PC-9 (cell line): ENCODE measurements at regions not wholly inside any gene's neighbourhood (a gene's known extent, or its start where the extent isn't known, plus 50 kb on each side); places are given as distances from the start of the nearest gene placed in this dataset.

Source experiments
- BruUV-seq: library from RNA; stranded (reverse); fragments of 400-500 nt; replicated peaks from 2 replicates; lab custom pipeline; 2021; lab: Mats Ljungman, UMichigan
- CTCF ChIA-PET: fragments of 300-600 bp; sonication (Branson Sonifier 250); formaldehyde crosslinking; loops from one replicate; lab custom pipeline; 2022; ENCODE audit warnings: antibody characterized with exemption; lab: Charles Lee
- POLR2A ChIA-PET: fragments of 300-600 bp; sonication (Branson Sonifier 250); formaldehyde crosslinking; loops from one replicate; lab custom pipeline; 2022; ENCODE audit warnings: antibody characterized with exemption; ENCODE audit not compliant: unreplicated experiment; lab: Charles Lee
- DNase-seq, 2 experiments: peaks; one replicate each; pipeline versions ENCODE4 v3.0.0 to v3.0.0-alpha.2; 2015 to 2022; ENCODE audit warnings: mixed read lengths in 1 of 2
- H2AFZ ChIP-seq: fragments of 200-600 bp; sonication (generic); 2 replicates; pipeline ENCODE4 v1.8.1; 2017; ENCODE audit warnings: antibody characterized with exemption
- H3F3A ChIP-seq: fragments of 200-600 bp; sonication (generic); 2 replicates; pipeline ENCODE4 v1.8.1; 2017; ENCODE audit warnings: antibody characterized with exemption, mild to moderate bottlenecking, low read depth; ENCODE audit not compliant: insufficient read depth
- H3K27ac ChIP-seq: fragments of 200-600 bp; sonication (generic); 2 replicates; pipeline ENCODE4 v1.6.1; 2016; ENCODE audit warnings: mixed run types
- H3K27me3 ChIP-seq: fragments of 200-600 bp; sonication (generic); 2 replicates; pipeline ENCODE4 v1.6.1; 2016; ENCODE audit warnings: low read depth, mixed run types; ENCODE audit not compliant: insufficient read depth
- H3K36me3 ChIP-seq: fragments of 200-600 bp; sonication (generic); 2 replicates; pipeline ENCODE4 v1.6.1; 2016; ENCODE audit warnings: low read depth, mixed run types
- H3K4me1 ChIP-seq: fragments of 200-600 bp; sonication (generic); replicated peaks from 2 replicates; pipeline ENCODE4 v1.6.1; 2016; ENCODE audit warnings: mixed run types; ENCODE audit not compliant: insufficient read depth
- H3K4me2 ChIP-seq: fragments of 200-600 bp; sonication (generic); 2 replicates; pipeline ENCODE4 v1.6.1; 2017; ENCODE audit warnings: mixed run types
- H3K4me3 ChIP-seq: fragments of 200-600 bp; sonication (generic); 2 replicates; pipeline ENCODE4 v1.6.1; 2016; ENCODE audit warnings: mixed run types
- H3K79me2 ChIP-seq: fragments of 200-600 bp; sonication (generic); 2 replicates; pipeline ENCODE4 v1.6.1; 2017; ENCODE audit warnings: low read depth, mixed run types
- H3K9me2 ChIP-seq: fragments of 200-600 bp; sonication (generic); 2 replicates; pipeline ENCODE4 v1.8.1; 2017; ENCODE audit warnings: mild to moderate bottlenecking; ENCODE audit not compliant: insufficient read depth
- H3K9me3 ChIP-seq: fragments of 200-600 bp; sonication (generic); 2 replicates; pipeline ENCODE4 v1.8.1; 2016; ENCODE audit warnings: low read depth; ENCODE audit not compliant: insufficient read depth
- H4K20me1 ChIP-seq: fragments of 200-600 bp; sonication (generic); 2 replicates; pipeline ENCODE4 v1.8.1; 2017; ENCODE audit not compliant: insufficient read depth
- EZH2 ChIP-seq: fragments of 200-600 bp; sonication (generic); IDR thresholded peaks from 2 replicates; pipeline ENCODE4 v1.8.0; 2017; ENCODE audit warnings: antibody characterized with exemption, low read depth
- intact Hi-C: fragments of 100-400 bp; cut with micrococcal nuclease; formaldehyde crosslinking; loops from one replicate; pipeline ENCODE4 v1.10.0; 2022; ENCODE audit not compliant: unreplicated experiment
- TF ChIP-seq, protein P1 (sequence below): fragments of 200-600 bp; sonication (generic); conservative IDR thresholded peaks from 2 replicates; pipeline ENCODE4 v1.6.1; 2017; ENCODE audit warnings: mixed run types, antibody characterized with exemption, mild to moderate bottlenecking, moderate library complexity

DNA sequence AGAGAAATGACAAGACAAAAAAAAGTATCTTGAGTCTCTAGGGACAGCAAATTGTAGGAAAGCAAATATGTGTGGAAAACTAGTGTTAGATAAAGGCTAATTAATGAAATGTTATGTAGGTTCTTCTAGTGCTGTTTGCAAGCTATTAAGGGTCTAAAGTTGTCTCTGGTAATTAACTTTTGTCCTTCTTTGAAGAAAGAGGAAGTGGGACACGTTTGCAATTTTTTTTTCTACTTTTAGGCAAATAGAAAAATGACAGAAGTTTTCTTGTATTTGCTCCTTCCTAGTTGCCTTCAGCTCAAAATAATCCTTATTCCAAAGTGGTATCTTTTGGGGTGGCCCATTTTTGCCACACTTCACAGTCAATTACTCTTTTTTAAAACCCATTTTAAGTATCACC, 1877.7 kb upstream of the PRR20A start:
- Histone ChIP-seq H3K27me3 (no peaks in the 10 kb centered on the region), H4K20me1 (no peaks in the 10 kb centered on the region), H3K9me3 (no peaks in the 10 kb centered on the region), H3K27ac (no peak overlapping the region), H3K4me3 (no peak overlapping the region), H3K79me2 (no peaks in the 10 kb centered on the region), H3F3A (no peaks in the 10 kb centered on the region), H3K36me3 (no peaks in the 10 kb centered on the region), H3K4me2 (no peak overlapping the region), H2AFZ (no peak overlapping the region), H3K4me1 (no peaks in the 10 kb centered on the region), H3K9me2 (no peaks in the 10 kb centered on the region)
- CTCF ChIA-PET, result no interaction called here
- TF ChIP-seq, protein P1, sequence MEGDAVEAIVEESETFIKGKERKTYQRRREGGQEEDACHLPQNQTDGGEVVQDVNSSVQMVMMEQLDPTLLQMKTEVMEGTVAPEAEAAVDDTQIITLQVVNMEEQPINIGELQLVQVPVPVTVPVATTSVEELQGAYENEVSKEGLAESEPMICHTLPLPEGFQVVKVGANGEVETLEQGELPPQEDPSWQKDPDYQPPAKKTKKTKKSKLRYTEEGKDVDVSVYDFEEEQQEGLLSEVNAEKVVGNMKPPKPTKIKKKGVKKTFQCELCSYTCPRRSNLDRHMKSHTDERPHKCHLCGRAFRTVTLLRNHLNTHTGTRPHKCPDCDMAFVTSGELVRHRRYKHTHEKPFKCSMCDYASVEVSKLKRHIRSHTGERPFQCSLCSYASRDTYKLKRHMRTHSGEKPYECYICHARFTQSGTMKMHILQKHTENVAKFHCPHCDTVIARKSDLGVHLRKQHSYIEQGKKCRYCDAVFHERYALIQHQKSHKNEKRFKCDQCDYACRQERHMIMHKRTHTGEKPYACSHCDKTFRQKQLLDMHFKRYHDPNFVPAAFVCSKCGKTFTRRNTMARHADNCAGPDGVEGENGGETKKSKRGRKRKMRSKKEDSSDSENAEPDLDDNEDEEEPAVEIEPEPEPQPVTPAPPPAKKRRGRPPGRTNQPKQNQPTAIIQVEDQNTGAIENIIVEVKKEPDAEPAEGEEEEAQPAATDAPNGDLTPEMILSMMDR, result no peak
- no peak for TF ChIP-seq EZH2
- intact Hi-C loops, result no loop called here
- POLR2A ChIA-PET, result no interaction called here
- DNase-seq, result no peak
- BruUV-seq, result no TSS peak

DNA sequence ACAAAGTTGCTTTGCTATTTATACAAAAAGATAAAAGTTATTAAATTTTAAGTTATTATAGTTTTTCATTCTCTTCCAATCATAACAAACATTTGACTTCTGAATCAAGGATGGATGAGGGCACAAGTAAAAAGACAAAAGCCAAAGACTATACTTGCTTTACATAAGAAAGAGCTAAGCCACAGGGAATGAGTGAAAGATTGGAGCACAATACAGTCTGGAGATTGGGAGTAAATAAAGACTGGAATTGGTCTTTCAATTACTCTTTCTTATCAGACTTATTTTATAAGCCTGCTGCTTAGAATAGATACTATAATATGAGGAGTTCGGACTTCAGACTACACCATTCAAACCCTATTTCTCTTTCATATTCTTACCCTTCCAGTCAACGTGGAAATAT, 1874.1 kb upstream of the PRR20A start:
- Histone ChIP-seq H2AFZ (no peak overlapping the region), H4K20me1 (no peaks in the 10 kb centered on the region), H3K4me1 (no peaks in the 10 kb centered on the region), H3K27me3 (no peaks in the 10 kb centered on the region), H3K4me2 (no peak overlapping the region), H3K9me2 (no peaks in the 10 kb centered on the region), H3K27ac (no peak overlapping the region), H3F3A (no peaks in the 10 kb centered on the region), H3K9me3 (no peaks in the 10 kb centered on the region), H3K79me2 (no peaks in the 10 kb centered on the region), H3K36me3 (no peaks in the 10 kb centered on the region), H3K4me3 (no peak overlapping the region)
- TF ChIP-seq EZH2, result no peak
- TF ChIP-seq, protein P1, result no peak
- no peak for DNase-seq
- CTCF ChIA-PET, result no interaction called here
- intact Hi-C loops, result no loop called here
- BruUV-seq, result no TSS peak
- POLR2A ChIA-PET, result no interaction called here

DNA sequence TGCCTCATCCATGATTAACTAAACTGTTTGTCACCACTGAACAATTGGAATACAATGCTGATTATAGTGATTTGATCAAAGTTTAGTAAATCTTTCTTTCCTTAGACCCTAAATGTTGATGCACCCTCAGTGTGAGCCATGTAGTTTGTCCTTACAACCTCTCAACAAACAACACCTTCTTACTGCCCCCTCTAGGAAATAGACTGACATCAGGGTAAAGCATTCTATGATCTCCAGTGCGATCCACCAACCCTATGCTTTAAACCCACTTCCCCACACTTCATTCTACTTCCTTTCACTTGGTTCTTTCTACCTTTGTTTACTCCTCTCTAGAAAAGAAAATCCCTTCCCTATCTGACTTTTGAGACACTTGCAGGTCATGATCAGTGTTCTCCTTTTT, 1842.5 kb upstream of the PRR20A start:
- Histone ChIP-seq H2AFZ (no peak overlapping the region), H4K20me1 (no peaks in the 10 kb centered on the region), H3K27ac (no peak overlapping the region), H3K36me3 (no peaks in the 10 kb centered on the region), H3K9me2 (0 out of 2 replicates have a peak, but pooled peaks cover 4% of the 10 kb centered on the region), H3K4me2 (no peak overlapping the region), H3K27me3 (no peaks in the 10 kb centered on the region), H3F3A (no peaks in the 10 kb centered on the region), H3K79me2 (no peaks in the 10 kb centered on the region), H3K9me3 (no peaks in the 10 kb centered on the region), H3K4me3 (no peak overlapping the region), H3K4me1 (no peaks in the 10 kb centered on the region)
- CTCF ChIA-PET, result no interaction called here
- DNase-seq, result no peak
- POLR2A ChIA-PET, result no interaction called here
- TF ChIP-seq EZH2, result no peak
- TF ChIP-seq, protein P1, result no peak
- BruUV-seq, result no TSS peak
- intact Hi-C loops, result no loop called here
